ENCODE measurements at regions not wholly inside any gene's neighbourhood (a gene's known extent, or its start where the extent isn't known, plus 50 kb on each side); places are given as distances from the start of the nearest gene placed in this dataset.

- TF ChIP-seq CTCF (IDR thresholded peaks at IDR 0.05; ENCODE audit: low read length) (no peak), EZH2 (IDR thresholded peaks at IDR 0.05; ENCODE audit: borderline replicate concordance, low read length) (no peak)
These were observed 605.0 kb upstream of the CLINT1 start for GRCh38 chr5:158463938-158464337.
